Activated CD8-positive, alpha-beta T cell treated with anti-CD3 and anti-CD28 coated beads for 36 hours (primary cell): ENCODE measurements at regions not wholly inside any gene's neighbourhood (a gene's known extent, or its start where the extent isn't known, plus 50 kb on each side); places are given as distances from the start of the nearest gene placed in this dataset.
"Not testable (repeated sequence)": the region's sequence is repeated elsewhere in the genome, so short reads cannot be mapped to it uniquely, and the experiment has no call there.

Source experiments
- ATAC-seq: fragments of 200-7000 bp; cut with Tn5 transposase; one replicate; pipeline ENCODE4 v1.10.0; 2021; ENCODE audit warnings: mild to moderate bottlenecking, moderate library complexity
- CTCF ChIA-PET: fragments of 350-600 bp; sonication (Branson Sonifier 250); formaldehyde crosslinking; loops from one replicate; lab custom pipeline; 2021; ENCODE audit warnings: antibody characterized with exemption; lab: Charles Lee
- POLR2A ChIA-PET: fragments of 350-600 bp; sonication (Branson Sonifier 250); formaldehyde crosslinking; loops from one replicate; lab custom pipeline; 2021; ENCODE audit warnings: antibody characterized with exemption; lab: Charles Lee
- DNase-seq: peaks from one replicate; pipeline ENCODE4 v3.0.0-alpha.2; 2020
- H3K27ac Mint-ChIP-seq: one replicate; pipeline ENCODE4 v1.8.0; 2021; ENCODE audit warnings: mild to moderate bottlenecking, mixed read lengths
- H3K27me3 Mint-ChIP-seq: one replicate; pipeline ENCODE4 v1.8.0; 2021; ENCODE audit warnings: mixed read lengths
- H3K36me3 Mint-ChIP-seq: one replicate; pipeline ENCODE4 v1.8.0; 2021; ENCODE audit warnings: low read depth, mixed read lengths
- H3K4me1 Mint-ChIP-seq: one replicate; pipeline ENCODE4 v1.8.0; 2021; ENCODE audit warnings: low read depth, mixed read lengths
- H3K4me3 Mint-ChIP-seq: one replicate; pipeline ENCODE4 v1.8.0; 2021; ENCODE audit warnings: mild to moderate bottlenecking, moderate library complexity, mixed read lengths
- H3K9me3 Mint-ChIP-seq: one replicate; pipeline ENCODE4 v1.8.0; 2021; ENCODE audit warnings: mixed read lengths
- intact Hi-C: fragments of 100-400 bp; cut with micrococcal nuclease; formaldehyde crosslinking; loops from one replicate; pipeline ENCODE4 v1.10.0; 2022
- TF ChIP-seq, protein P1 (sequence below): fragments of 200-600 bp; IDR thresholded peaks from one replicate; pipeline ENCODE4 v1.8.0; 2022; ENCODE audit warnings: antibody characterized with exemption, mild to moderate bottlenecking

DNA sequence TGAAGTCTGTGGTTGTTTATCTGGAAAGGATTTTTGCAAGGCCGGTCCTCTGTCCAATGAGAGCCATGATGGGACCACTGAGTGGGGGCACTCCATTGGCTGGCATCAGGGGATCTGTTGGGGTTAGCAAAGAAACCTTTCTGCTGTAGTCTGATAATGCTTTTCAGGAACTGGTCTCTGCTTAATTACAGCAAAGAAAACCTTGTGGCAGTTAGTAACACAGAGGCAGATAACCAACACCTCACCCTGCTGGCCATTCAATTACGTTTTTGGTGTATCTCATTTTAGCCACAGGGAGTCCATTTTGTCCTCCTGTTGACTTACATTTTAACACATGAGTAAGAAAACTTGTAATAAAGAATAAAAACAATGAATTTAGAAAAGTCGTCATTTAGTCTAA, 629.3 kb upstream of the MDGA2 start:
- Mint-ChIP-seq H3K36me3 (no peaks in the 10 kb centered on the region), H3K4me3 (no peak overlapping the region), H3K27ac (no peak overlapping the region), H3K9me3 (peaks cover 2% of the 10 kb centered on the region), H3K27me3 (no peaks in the 10 kb centered on the region), H3K4me1 (no peaks in the 10 kb centered on the region)
- TF ChIP-seq, protein P1, sequence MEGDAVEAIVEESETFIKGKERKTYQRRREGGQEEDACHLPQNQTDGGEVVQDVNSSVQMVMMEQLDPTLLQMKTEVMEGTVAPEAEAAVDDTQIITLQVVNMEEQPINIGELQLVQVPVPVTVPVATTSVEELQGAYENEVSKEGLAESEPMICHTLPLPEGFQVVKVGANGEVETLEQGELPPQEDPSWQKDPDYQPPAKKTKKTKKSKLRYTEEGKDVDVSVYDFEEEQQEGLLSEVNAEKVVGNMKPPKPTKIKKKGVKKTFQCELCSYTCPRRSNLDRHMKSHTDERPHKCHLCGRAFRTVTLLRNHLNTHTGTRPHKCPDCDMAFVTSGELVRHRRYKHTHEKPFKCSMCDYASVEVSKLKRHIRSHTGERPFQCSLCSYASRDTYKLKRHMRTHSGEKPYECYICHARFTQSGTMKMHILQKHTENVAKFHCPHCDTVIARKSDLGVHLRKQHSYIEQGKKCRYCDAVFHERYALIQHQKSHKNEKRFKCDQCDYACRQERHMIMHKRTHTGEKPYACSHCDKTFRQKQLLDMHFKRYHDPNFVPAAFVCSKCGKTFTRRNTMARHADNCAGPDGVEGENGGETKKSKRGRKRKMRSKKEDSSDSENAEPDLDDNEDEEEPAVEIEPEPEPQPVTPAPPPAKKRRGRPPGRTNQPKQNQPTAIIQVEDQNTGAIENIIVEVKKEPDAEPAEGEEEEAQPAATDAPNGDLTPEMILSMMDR, result no peak
- intact Hi-C loops, result no loop called here
- ChIA-PET POLR2A (no interaction called here), CTCF (no interaction called here)
- no peak for ATAC-seq
- no peak for DNase-seq

DNA sequence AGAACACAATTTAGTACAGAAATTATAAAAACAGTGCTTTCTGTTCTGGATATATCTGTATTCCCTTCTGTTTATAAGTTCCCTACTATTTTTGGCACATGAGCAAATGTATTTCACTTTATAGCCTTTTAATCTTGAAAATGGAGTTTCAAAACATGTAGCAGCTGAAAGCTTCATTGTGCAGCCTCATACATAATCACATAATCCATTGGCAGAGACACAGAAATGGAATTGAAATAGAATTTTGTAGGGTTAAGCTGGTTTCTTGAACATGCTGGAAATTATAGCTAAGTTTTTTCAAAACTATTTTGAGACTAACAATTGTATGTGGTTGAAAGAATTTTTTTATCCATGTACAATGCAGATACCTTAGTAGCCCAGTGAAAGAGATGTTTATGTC, 614.3 kb upstream of the MDGA2 start:
- DNase-seq (no peak), ATAC-seq (no peak)
- H3K9me3 Mint-ChIP-seq, result peaks cover 3% of the 10 kb centered on the region
- POLR2A ChIA-PET, result no interaction called here
- TF ChIP-seq, protein P1, result no peak
- H3K27ac Mint-ChIP-seq, result no peak overlapping the region
- H3K27me3 Mint-ChIP-seq, result no peaks in the 10 kb centered on the region
- H3K4me3 Mint-ChIP-seq, result no peak overlapping the region
- no peaks in the 10 kb centered on the region for H3K36me3 Mint-ChIP-seq
- no peaks in the 10 kb centered on the region for H3K4me1 Mint-ChIP-seq
- CTCF ChIA-PET, result interaction anchor here (0.7 kb wide), 1 partner anchor 58 kb away, joined by 3 read pairs; no protein-coding TSS in a partner anchor
- intact Hi-C loops, result no loop called here

DNA sequence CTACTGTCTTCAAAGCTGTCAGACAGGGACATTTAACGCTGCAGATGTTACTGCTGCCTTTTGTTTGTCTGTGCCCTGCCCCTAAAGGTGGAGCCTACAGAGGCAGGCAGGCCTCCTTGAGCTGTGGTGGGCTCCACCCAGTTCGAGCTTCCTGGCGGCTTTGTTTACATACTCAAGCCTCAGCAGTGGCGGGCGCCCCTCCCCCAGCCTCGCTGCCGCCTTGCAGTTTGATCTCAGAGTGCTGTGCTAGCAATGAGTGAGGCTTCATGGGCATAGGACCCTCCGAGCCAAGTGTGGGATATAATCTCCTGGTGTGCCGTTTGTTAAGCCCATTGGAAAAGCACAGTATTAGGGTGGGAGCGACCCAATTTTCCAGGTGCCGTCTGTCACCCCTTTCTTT, 609.8 kb upstream of the MDGA2 start:
- H3K27ac Mint-ChIP-seq, intact Hi-C loops, H3K27me3 Mint-ChIP-seq, H3K4me3 Mint-ChIP-seq, H3K9me3 Mint-ChIP-seq, ATAC-seq, DNase-seq, H3K4me1 Mint-ChIP-seq, CTCF ChIA-PET, H3K36me3 Mint-ChIP-seq, POLR2A ChIA-PET: not testable (repeated sequence)

DNA sequence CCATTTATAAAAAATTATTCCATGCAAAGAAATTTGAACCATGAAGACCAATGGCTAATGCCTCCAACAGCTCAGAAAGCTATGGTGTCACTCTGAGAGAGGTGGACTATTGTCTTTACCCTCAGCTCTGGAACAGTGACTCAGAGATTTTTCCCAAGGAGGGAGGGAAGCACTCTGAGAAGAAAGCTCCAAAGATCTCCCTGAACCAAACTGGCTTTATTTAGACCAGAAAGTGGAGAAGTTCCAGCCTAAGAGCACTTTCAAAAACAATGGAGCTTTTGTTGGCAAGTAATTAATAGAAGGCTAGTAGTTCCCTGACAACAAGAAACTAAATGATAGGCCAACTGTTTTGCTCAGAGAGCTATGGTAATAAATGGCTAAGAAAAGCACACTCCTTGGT, 599.9 kb upstream of the MDGA2 start:
- no peaks in the 10 kb centered on the region for H3K27me3 Mint-ChIP-seq
- DNase-seq, result no peak
- H3K27ac Mint-ChIP-seq, result no peak overlapping the region
- peaks cover 3% of the 10 kb centered on the region for H3K9me3 Mint-ChIP-seq
- no peaks in the 10 kb centered on the region for H3K4me1 Mint-ChIP-seq
- H3K36me3 Mint-ChIP-seq, result no peaks in the 10 kb centered on the region
- TF ChIP-seq, protein P1, result no peak
- H3K4me3 Mint-ChIP-seq, result no peak overlapping the region
- CTCF ChIA-PET, result no interaction called here
- ATAC-seq, result no peak
- intact Hi-C loops, result no loop called here
- POLR2A ChIA-PET, result no interaction called here

DNA sequence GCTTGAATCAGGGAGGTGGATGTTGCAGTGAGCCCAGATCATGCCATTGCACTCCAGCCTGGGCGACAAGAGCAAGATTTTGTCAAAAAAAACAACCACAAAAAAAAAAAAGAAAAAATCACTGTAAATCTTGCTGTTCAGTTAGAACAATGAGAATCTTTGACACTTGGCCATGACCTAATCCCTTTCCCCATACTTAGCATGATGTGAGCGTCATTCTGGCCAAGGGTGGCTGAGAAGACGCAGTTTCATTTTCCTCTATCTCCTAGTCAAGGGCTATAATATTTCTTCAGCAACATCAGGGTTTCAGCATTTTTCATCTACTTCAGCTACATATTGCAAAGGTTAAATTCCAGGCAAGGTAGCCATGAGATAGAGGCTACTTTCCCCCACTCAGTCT, 599.4 kb upstream of the MDGA2 start:
- Mint-ChIP-seq H3K27me3 (no peaks in the 10 kb centered on the region), H3K4me3 (no peak overlapping the region), H3K27ac (no peak overlapping the region), H3K36me3 (no peaks in the 10 kb centered on the region), H3K4me1 (no peaks in the 10 kb centered on the region), H3K9me3 (peaks cover 3% of the 10 kb centered on the region)
- ATAC-seq (no peak), DNase-seq (no peak)
- ChIA-PET CTCF (no interaction called here), POLR2A (no interaction called here)
- intact Hi-C loops, result no loop called here
- TF ChIP-seq, protein P1, result no peak

DNA sequence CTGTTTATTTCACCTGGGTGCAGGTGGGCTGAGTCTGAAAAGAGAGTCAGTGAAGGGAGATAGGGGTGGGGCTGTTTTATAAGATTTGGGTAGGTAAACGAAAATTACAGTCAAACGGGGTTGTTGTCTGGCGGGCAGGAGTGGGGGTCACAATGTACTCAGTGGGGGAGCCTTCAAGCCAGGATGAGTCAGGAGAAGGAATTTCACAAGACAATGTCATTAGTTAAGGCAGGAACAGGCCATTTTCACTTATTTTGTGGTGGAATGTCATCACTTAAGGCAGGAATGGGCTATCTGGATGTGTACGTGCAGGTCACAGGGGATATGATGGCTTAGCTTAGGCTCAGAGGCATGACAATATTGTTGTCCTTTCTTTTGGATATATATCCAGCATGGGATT, 592.5 kb upstream of the MDGA2 start:
- H3K27ac Mint-ChIP-seq, H3K4me3 Mint-ChIP-seq, DNase-seq, H3K27me3 Mint-ChIP-seq, intact Hi-C loops, CTCF ChIA-PET, H3K9me3 Mint-ChIP-seq, H3K4me1 Mint-ChIP-seq, POLR2A ChIA-PET, H3K36me3 Mint-ChIP-seq, ATAC-seq: not testable (repeated sequence)

DNA sequence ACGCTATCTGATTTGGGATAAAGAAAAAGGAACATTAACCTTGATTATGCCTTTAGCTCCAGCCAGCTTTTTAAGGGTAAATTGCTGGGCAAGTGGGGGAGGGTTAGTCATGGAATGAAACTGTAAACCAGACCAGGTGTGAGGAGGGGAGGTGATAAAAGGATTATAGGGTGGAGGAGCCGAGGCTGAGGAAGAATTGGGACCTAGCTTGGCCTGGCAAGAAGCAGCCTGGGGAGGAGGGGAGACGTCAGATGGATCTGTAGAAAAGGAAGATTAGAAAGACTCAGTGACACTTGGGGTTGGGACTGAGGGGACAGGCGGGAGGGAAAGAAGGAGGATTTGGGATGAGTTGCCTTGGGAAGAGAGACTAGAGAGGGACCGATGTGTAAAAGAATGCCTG, 590.8 kb upstream of the MDGA2 start:
- H3K4me3 Mint-ChIP-seq, intact Hi-C loops, H3K9me3 Mint-ChIP-seq, POLR2A ChIA-PET, H3K27me3 Mint-ChIP-seq, DNase-seq, ATAC-seq, H3K27ac Mint-ChIP-seq, H3K36me3 Mint-ChIP-seq, H3K4me1 Mint-ChIP-seq, CTCF ChIA-PET: not testable (repeated sequence)
